IMR-90 (cell line): ENCODE measurements at regions not wholly inside any gene's neighbourhood (a gene's known extent, or its start where the extent isn't known, plus 50 kb on each side); places are given as distances from the start of the nearest gene placed in this dataset.

Source experiments
- ATAC-seq: fragments of 200-7000 bp; cut with Tn5 transposase; 2 replicates; pipeline ENCODE4 v1.9.1; 2020; ENCODE audit warnings: low read depth, mild to moderate bottlenecking, moderate library complexity
- BruUV-seq: library from RNA; stranded (reverse); fragments of 400-500 nt; replicated peaks from 2 replicates; lab custom pipeline; 2021; lab: Mats Ljungman, UMichigan
- CTCF ChIA-PET: fragments of 300-600 bp; formaldehyde crosslinking; extraction: SDS; loops from one replicate; lab custom pipeline; 2021; ENCODE audit warnings: antibody characterized with exemption; lab: Yijun Ruan, JAX
- POLR2A ChIA-PET: fragments of 300-600 bp; sonication (Branson Sonifier 250); formaldehyde crosslinking; loops from one replicate; lab custom pipeline; 2022; ENCODE audit warnings: antibody characterized with exemption; ENCODE audit not compliant: unreplicated experiment; lab: Charles Lee
- DNase-seq: peaks from one replicate; pipeline ENCODE4 v3.0.0; 2013
- H2AFZ ChIP-seq: replicated peaks from 2 replicates; pipeline ENCODE3; 2013; ENCODE audit warnings: low read length, mild to moderate bottlenecking; ENCODE audit not compliant: poor library complexity
- H2AK5ac ChIP-seq: 2 replicates; pipeline ENCODE4 v1.6.1; 2013; ENCODE audit warnings: low read depth, low read length, inconsistent platforms
- H2AK9ac ChIP-seq: replicated peaks from 2 replicates; pipeline ENCODE3; 2013; ENCODE audit warnings: mild to moderate bottlenecking, low read depth, low read length, moderate library complexity; ENCODE audit not compliant: poor library complexity
- H2BK120ac ChIP-seq: 2 replicates; pipeline ENCODE4 v1.6.1; 2013; ENCODE audit warnings: low read depth, low read length, inconsistent platforms
- H2BK15ac ChIP-seq: 3 replicates; pipeline ENCODE4 v1.6.1; 2013; ENCODE audit warnings: low read depth, low read length, inconsistent platforms
- H2BK20ac ChIP-seq: 2 replicates; pipeline ENCODE4 v1.6.1; 2013; ENCODE audit warnings: low read depth, mild to moderate bottlenecking, inconsistent platforms, low read length, moderate library complexity
- H2BK5ac ChIP-seq: 2 replicates; pipeline ENCODE4 v1.6.1; 2013; ENCODE audit warnings: mild to moderate bottlenecking, low read depth, low read length, inconsistent platforms; ENCODE audit not compliant: poor library complexity, severe bottlenecking
- H3K14ac ChIP-seq: replicated peaks from 2 replicates; pipeline ENCODE4 v1.6.1; 2013; ENCODE audit warnings: low read depth, low read length, inconsistent platforms
- H3K18ac ChIP-seq: 2 replicates; pipeline ENCODE4 v1.6.1; 2013; ENCODE audit warnings: low read depth, low read length, control low read depth
- H3K23ac ChIP-seq: 2 replicates; pipeline ENCODE4 v1.6.1; 2013; ENCODE audit warnings: low read depth, low read length, inconsistent platforms
- H3K27ac ChIP-seq: 2 replicates; pipeline ENCODE4 v1.5.1; 2013; ENCODE audit warnings: mild to moderate bottlenecking, control low read depth, low read length; ENCODE audit not compliant: insufficient read depth
- H3K27me3 ChIP-seq: 2 replicates; pipeline ENCODE4 v1.6.1; 2013; ENCODE audit warnings: low read length; ENCODE audit not compliant: control insufficient read depth, insufficient read depth
- H3K36me3 ChIP-seq: 2 replicates; pipeline ENCODE4 v1.6.1; 2013; ENCODE audit warnings: low read length, mixed read lengths; ENCODE audit not compliant: control insufficient read depth, insufficient read depth
- H3K4ac ChIP-seq: 2 replicates; pipeline ENCODE4 v1.6.1; 2013; ENCODE audit warnings: low read depth, low read length, inconsistent platforms
- H3K4me1 ChIP-seq: 2 replicates; pipeline ENCODE4 v1.6.1; 2013; ENCODE audit warnings: low read length, mixed read lengths; ENCODE audit not compliant: control insufficient read depth, insufficient read depth
- H3K4me2 ChIP-seq: 2 replicates; pipeline ENCODE4 v1.6.1; 2013; ENCODE audit warnings: low read depth, mild to moderate bottlenecking, control low read depth, low read length, moderate library complexity
- H3K4me3 ChIP-seq: 2 replicates; pipeline ENCODE4 v1.5.1; 2013; ENCODE audit warnings: low read depth, mild to moderate bottlenecking, control low read depth, low read length, moderate library complexity; ENCODE audit not compliant: insufficient read depth
- H3K56ac ChIP-seq: 2 replicates; pipeline ENCODE4 v1.6.1; 2013; ENCODE audit warnings: low read length, inconsistent platforms; ENCODE audit not compliant: insufficient read depth; ENCODE audit errors: extremely low read depth
- H3K79me1 ChIP-seq, 2 experiments: 2 replicates each; pipeline ENCODE4 v1.6.1; 2013; ENCODE audit warnings: low read length in 2 of 2, inconsistent platforms in 1 of 2, low read depth in 1 of 2
- H3K9ac ChIP-seq: 2 replicates; pipeline ENCODE4 v1.6.1; 2013; ENCODE audit warnings: low read depth, low read length, control low read depth
- H3K9me1 ChIP-seq: 2 replicates; pipeline ENCODE4 v1.6.1; 2013; ENCODE audit warnings: low read length, inconsistent platforms; ENCODE audit not compliant: insufficient read depth
- H3K9me3 ChIP-seq: 2 replicates; pipeline ENCODE4 v1.6.1; 2013; ENCODE audit warnings: low read length; ENCODE audit not compliant: control insufficient read depth, insufficient read depth
- H4K20me1 ChIP-seq: 2 replicates; pipeline ENCODE4 v1.6.1; 2013; ENCODE audit warnings: low read length, inconsistent platforms; ENCODE audit not compliant: insufficient read depth
- H4K5ac ChIP-seq: 2 replicates; pipeline ENCODE4 v1.6.1; 2013; ENCODE audit warnings: mild to moderate bottlenecking, low read depth, low read length, control low read depth
- H4K8ac ChIP-seq, 2 experiments: 2 replicates each; pipeline ENCODE4 v1.6.1; 2013; ENCODE audit warnings: low read depth in 2 of 2, low read length in 2 of 2, control low read depth in 1 of 2, inconsistent platforms in 1 of 2
- H4K91ac ChIP-seq: 2 replicates; pipeline ENCODE4 v1.6.1; 2013; ENCODE audit warnings: low read depth, low read length, inconsistent platforms; ENCODE audit not compliant: insufficient read depth
- MAFK ChIP-seq: IDR thresholded peaks from 2 replicates; pipeline ENCODE4 v1.6.1; 2012; ENCODE audit warnings: low read depth, low read length, improper control_type of control experiment
- NFE2L2 ChIP-seq: fragments of 150-350 bp; IDR thresholded peaks from 2 replicates; pipeline ENCODE4 v1.6.1; 2016; ENCODE audit warnings: low read depth, mild to moderate bottlenecking, low read length
- RAD21 ChIP-seq: IDR thresholded peaks from 2 replicates; pipeline ENCODE4 v1.6.1; 2012; ENCODE audit warnings: low read length, improper control_type of control experiment
- WGBS, 2 experiments: methylation state at CpG; one replicate each; pipeline versions ENCODE4 v1.1.5 to v1.1.7; 2013; ENCODE audit warnings: missing lambda C conversion rate in 2 of 2; ENCODE audit not compliant: insufficient read length in 1 of 2; ENCODE audit errors: extremely low coverage in 2 of 2; 5-methylcytosine and 5-hydroxymethylcytosine counted together
- dilution Hi-C: fragments of 300-500 bp; cut with HindIII; formaldehyde crosslinking; loops from one replicate; pipeline ENCODE4 v1.14.3; 2018; ENCODE audit warnings: low sequenced_read_pairs; ENCODE audit not compliant: unreplicated experiment
- in situ Hi-C: fragments of 300-500 bp; cut with MboI; formaldehyde crosslinking; loops from 3 replicates; pipeline ENCODE4 v1.14.3; 2019; ENCODE audit warnings: low sequenced_read_pairs, inconsistent platforms, mixed read lengths
- intact Hi-C: fragments of 100-400 bp; cut with micrococcal nuclease; formaldehyde crosslinking; loops from 2 replicates; pipeline ENCODE4 v1.10.0; 2022
- TF ChIP-seq, protein P1 (sequence below): fragments of 150-350 bp; IDR thresholded peaks from 2 replicates; pipeline ENCODE4 v1.6.1; 2017; ENCODE audit warnings: mild to moderate bottlenecking, antibody characterized with exemption, low read length, low read depth

DNA sequence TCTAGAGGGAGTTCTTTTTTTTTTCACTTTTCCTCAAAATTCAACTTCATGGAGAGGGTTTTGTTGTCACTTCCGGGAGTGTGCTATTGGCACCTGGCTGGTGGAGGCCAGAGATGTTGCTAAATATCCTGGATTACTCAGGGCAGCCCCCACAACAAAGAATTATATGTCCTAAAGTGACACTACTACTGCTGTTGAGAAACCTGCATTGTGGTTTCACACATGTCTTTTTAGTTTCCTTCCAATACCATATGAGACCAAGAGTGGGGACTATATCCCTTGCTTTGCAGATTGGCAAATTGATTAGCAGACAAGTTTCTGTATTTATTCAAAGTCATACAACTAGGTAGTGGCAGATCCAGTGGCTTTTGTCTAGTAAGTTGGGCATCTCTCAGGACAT lies 826.8 kb downstream of the TRIB2 start:
- no peak overlapping the region for H3K23ac ChIP-seq
- H3K9me3 ChIP-seq = peaks cover 3% of the 10 kb centered on the region; the same call in 1 of the 2 replicates
- no peaks in the 10 kb centered on the region for H3K79me1 ChIP-seq
- ChIA-PET POLR2A (no interaction called here), CTCF (no interaction called here)
- H2AK5ac ChIP-seq = no peak overlapping the region
- no peaks in the 10 kb centered on the region for H4K20me1 ChIP-seq
- H3K4me3 ChIP-seq = no peak overlapping the region
- H3K18ac ChIP-seq = no peak overlapping the region
- intact Hi-C loops (no loop called here), in situ Hi-C loops (no loop called here), dilution Hi-C loops (no loop called here)
- TF ChIP-seq RAD21 (no peak), MAFK (no peak), NFE2L2 (no peak)
- TF ChIP-seq, protein P1, sequence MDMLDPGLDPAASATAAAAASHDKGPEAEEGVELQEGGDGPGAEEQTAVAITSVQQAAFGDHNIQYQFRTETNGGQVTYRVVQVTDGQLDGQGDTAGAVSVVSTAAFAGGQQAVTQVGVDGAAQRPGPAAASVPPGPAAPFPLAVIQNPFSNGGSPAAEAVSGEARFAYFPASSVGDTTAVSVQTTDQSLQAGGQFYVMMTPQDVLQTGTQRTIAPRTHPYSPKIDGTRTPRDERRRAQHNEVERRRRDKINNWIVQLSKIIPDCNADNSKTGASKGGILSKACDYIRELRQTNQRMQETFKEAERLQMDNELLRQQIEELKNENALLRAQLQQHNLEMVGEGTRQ = no peak
- no peaks in the 10 kb centered on the region for H3K9me1 ChIP-seq
- no peak overlapping the region for H3K9ac ChIP-seq
- H3K27ac ChIP-seq = no peak overlapping the region
- DNase-seq (no peak), ATAC-seq (no peak)
- no peak overlapping the region for H2BK20ac ChIP-seq
- no peak overlapping the region for H2AFZ ChIP-seq
- H2BK120ac ChIP-seq = no peak overlapping the region
- H3K4ac ChIP-seq = no peak overlapping the region
- H2AK9ac ChIP-seq = no peak overlapping the region
- H4K8ac ChIP-seq = no peak overlapping the region
- BruUV-seq = no TSS peak
- H4K5ac ChIP-seq = no peak overlapping the region
- H2BK15ac ChIP-seq = no peak overlapping the region
- H3K4me2 ChIP-seq = no peak overlapping the region
- H3K27me3 ChIP-seq = no peaks in the 10 kb centered on the region
- no CpG with 5 or more reads among the region's 1 CpG for WGBS, 2 experiments
- no peak overlapping the region for H4K91ac ChIP-seq
- no peaks in the 10 kb centered on the region for H3K36me3 ChIP-seq
- no peak overlapping the region for H2BK5ac ChIP-seq
- H3K14ac ChIP-seq = no peak overlapping the region
- no peaks in the 10 kb centered on the region for H3K4me1 ChIP-seq
- no peak overlapping the region for H3K56ac ChIP-seq
